GM23338 (cell line): ENCODE measurements at regions not wholly inside any gene's neighbourhood (a gene's known extent, or its start where the extent isn't known, plus 50 kb on each side); places are given as distances from the start of the nearest gene placed in this dataset.

Experiments
- ATAC-seq: fragments of 200-7000 bp; cut with Tn5 transposase; 3 replicates; pipeline ENCODE4 v1.9.1; 2020
- DNase-seq: peaks from one replicate; pipeline ENCODE4 v3.0.0-alpha.2; 2015; ENCODE audit warnings: low spot score
- H2AFZ ChIP-seq: fragments of 200-600 bp; sonication (generic); 2 replicates; pipeline ENCODE4 v1.8.0; 2016; ENCODE audit warnings: antibody characterized with exemption, mild to moderate bottlenecking, moderate library complexity
- H3F3A ChIP-seq: fragments of 200-600 bp; sonication (generic); replicated peaks from 2 replicates; pipeline ENCODE4 v1.8.0; 2017; ENCODE audit warnings: antibody characterized with exemption, mixed run types, low read depth
- H3K27ac ChIP-seq: fragments of 200-600 bp; sonication (generic); 2 replicates; pipeline ENCODE4 v1.6.1; 2016; ENCODE audit warnings: low read depth
- H3K27me3 ChIP-seq: fragments of 200-600 bp; sonication (generic); 2 replicates; pipeline ENCODE4 v1.8.0; 2016; ENCODE audit warnings: mild to moderate bottlenecking, mixed run types, moderate library complexity; ENCODE audit not compliant: insufficient read depth
- H3K36me3 ChIP-seq: fragments of 200-600 bp; sonication (generic); 2 replicates; pipeline ENCODE4 v1.8.0; 2016; ENCODE audit warnings: mild to moderate bottlenecking; ENCODE audit not compliant: insufficient read depth
- H3K4me1 ChIP-seq: fragments of 200-600 bp; sonication (generic); 2 replicates; pipeline ENCODE4 v1.8.0; 2016; ENCODE audit warnings: mild to moderate bottlenecking, moderate library complexity; ENCODE audit not compliant: insufficient read depth
- H3K4me2 ChIP-seq: fragments of 200-600 bp; sonication (generic); 2 replicates; pipeline ENCODE4 v1.7.1; 2017; ENCODE audit warnings: mixed run types
- H3K4me3 ChIP-seq: fragments of 200-600 bp; sonication (generic); 2 replicates; pipeline ENCODE4 v1.6.1; 2016; ENCODE audit warnings: mixed run types
- H3K79me2 ChIP-seq: fragments of 200-600 bp; sonication (generic); replicated peaks from 2 replicates; pipeline ENCODE4 v1.8.0; 2017; ENCODE audit warnings: mild to moderate bottlenecking; ENCODE audit not compliant: insufficient read depth
- H3K9me2 ChIP-seq: fragments of 200-600 bp; sonication (generic); 2 replicates; pipeline ENCODE4 v1.8.0; 2017; ENCODE audit not compliant: insufficient read depth
- H4K20me1 ChIP-seq: fragments of 200-600 bp; sonication (generic); replicated peaks from 2 replicates; pipeline ENCODE4 v1.8.0; 2017; ENCODE audit warnings: mild to moderate bottlenecking; ENCODE audit not compliant: insufficient read depth
- H3K27ac Mint-ChIP-seq: 2 replicates; pipeline ENCODE4 v1.8.0; 2020; ENCODE audit warnings: inconsistent platforms, mild to moderate bottlenecking, moderate library complexity, mixed read lengths
- H3K27me3 Mint-ChIP-seq: 3 replicates; pipeline ENCODE4 v1.8.0; 2022; ENCODE audit warnings: low read depth, mild to moderate bottlenecking, moderate library complexity, mixed read lengths, inconsistent platforms; ENCODE audit not compliant: insufficient read depth, poor library complexity
- H3K36me3 Mint-ChIP-seq: 3 replicates; pipeline ENCODE4 v1.8.0; 2021; ENCODE audit warnings: low read depth, mild to moderate bottlenecking, inconsistent platforms, moderate library complexity, mixed read lengths
- H3K4me1 Mint-ChIP-seq: 3 replicates; pipeline ENCODE4 v1.8.0; 2020; ENCODE audit warnings: mild to moderate bottlenecking, inconsistent platforms, mixed read lengths
- H3K4me3 Mint-ChIP-seq: 3 replicates; pipeline ENCODE4 v1.8.0; 2021; ENCODE audit warnings: moderate library complexity, mild to moderate bottlenecking, inconsistent platforms, mixed read lengths
- H3K9me3 Mint-ChIP-seq: 3 replicates; pipeline ENCODE4 v1.8.0; 2020; ENCODE audit warnings: moderate library complexity, mild to moderate bottlenecking, inconsistent platforms, mixed read lengths
- CREB1 ChIP-seq: fragments of 250-450 bp; sonication (Bioruptor Pico); IDR thresholded peaks from 2 replicates; pipeline ENCODE4 v1.5.0; 2020; ENCODE audit warnings: low read depth, mild to moderate bottlenecking, moderate library complexity
- ETS1 ChIP-seq: IDR thresholded peaks from 2 replicates; pipeline ENCODE4 v1.6.1; 2016; ENCODE audit warnings: antibody characterized with exemption
- EZH2 ChIP-seq: fragments of 200-600 bp; sonication (generic); IDR thresholded peaks from one replicate; pipeline ENCODE4 v1.8.0; 2017; ENCODE audit warnings: antibody characterized with exemption, mild to moderate bottlenecking, low read depth; ENCODE audit not compliant: unreplicated experiment
- EZH2phosphoT487 ChIP-seq: fragments of 200-600 bp; sonication (generic); IDR thresholded peaks from one replicate; pipeline ENCODE4 v1.8.1; 2018; ENCODE audit warnings: antibody characterized with exemption; ENCODE audit not compliant: unreplicated experiment
- NANOG ChIP-seq: IDR thresholded peaks from 2 replicates; pipeline ENCODE4 v1.6.1; 2016; ENCODE audit warnings: antibody characterized with exemption, borderline replicate concordance
- STAT1 ChIP-seq: IDR thresholded peaks from one replicate; pipeline ENCODE4 v1.6.1; 2016; ENCODE audit warnings: antibody characterized with exemption; ENCODE audit not compliant: unreplicated experiment
- ZNF331 ChIP-seq: fragments of 250-450 bp; sonication (Bioruptor Pico); IDR thresholded peaks from 2 replicates; pipeline ENCODE4 v1.5.0; 2020; ENCODE audit warnings: low read depth, mild to moderate bottlenecking, moderate library complexity
- ZNF462 ChIP-seq: fragments of 250-450 bp; sonication (Bioruptor Pico); IDR thresholded peaks from 2 replicates; pipeline ENCODE4 v1.5.0; 2020; ENCODE audit warnings: mild to moderate bottlenecking, moderate library complexity

- Histone ChIP-seq H3K9me2 (0 out of 2 replicates have a peak, but pooled peaks cover under 1% of the 10 kb centered on the region), H3K27me3 (no peaks in the 10 kb centered on the region), H2AFZ (0 out of 2 replicates have a peak overlapping the region, but pooled peaks have one; percentile 43), H3K27ac (no peak overlapping the region), H3K4me3 (no peak overlapping the region), H3K4me2 (no peak overlapping the region), H3F3A (no peaks in the 10 kb centered on the region), H4K20me1 (no peaks in the 10 kb centered on the region), H3K79me2 (no peaks in the 10 kb centered on the region), H3K36me3 (no peaks in the 10 kb centered on the region), H3K4me1 (no peaks in the 10 kb centered on the region)
- no peaks in the 10 kb centered on the region for H3K36me3 Mint-ChIP-seq
- H3K9me3 Mint-ChIP-seq = no peaks in the 10 kb centered on the region
- no peaks in the 10 kb centered on the region for H3K27me3 Mint-ChIP-seq
- no peak overlapping the region for H3K4me3 Mint-ChIP-seq
- H3K4me1 Mint-ChIP-seq = no peaks in the 10 kb centered on the region
- H3K27ac Mint-ChIP-seq = no peak overlapping the region
- TF ChIP-seq EZH2 (no peak), STAT1 (no peak), EZH2phosphoT487 (no peak), ZNF462 (no peak), ETS1 (no peak), ZNF331 (CRISPR knock-in tag) (no peak), NANOG (no peak), CREB1 (CRISPR knock-in tag) (no peak)
- no peak for ATAC-seq
- DNase-seq = no peak
Observed at GRCh38 chr14:22460461-22461195, 128.4 kb downstream of the DAD1 start.
